Stimulated activated CD4-positive, alpha-beta T cell treated with anti-CD3 and anti-CD28 coated beads, Interleukin-4, amount 100 ng/mL, for 24 hours (primary cell): ENCODE measurements at regions not wholly inside any gene's neighbourhood (a gene's known extent, or its start where the extent isn't known, plus 50 kb on each side); places are given as distances from the start of the nearest gene placed in this dataset.
"Not testable (repeated sequence)": the region's sequence is repeated elsewhere in the genome, so short reads cannot be mapped to it uniquely, and the experiment has no call there.

Source experiments
- DNase-seq: peaks from one replicate; pipeline ENCODE4 v3.0.0-alpha.2; 2020

DNA sequence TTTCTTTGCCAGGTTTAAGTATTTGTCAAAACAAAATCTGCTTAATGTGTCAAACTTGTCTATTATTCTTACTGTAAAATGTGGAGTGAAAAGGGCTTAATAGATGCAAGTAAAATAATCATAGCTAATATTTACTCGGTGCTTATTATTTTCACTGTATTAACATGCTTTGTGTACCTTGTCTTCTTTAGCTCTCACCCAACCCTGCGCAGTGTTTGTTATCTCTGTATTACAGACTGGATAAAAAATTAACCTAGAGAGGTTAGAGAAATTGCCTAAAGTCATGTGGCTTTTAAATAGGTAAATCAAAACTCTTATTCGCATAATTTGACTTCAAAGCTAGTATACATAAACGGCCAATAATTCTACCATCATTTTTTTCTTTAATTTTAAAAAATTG lies 1864.8 kb downstream of the MAT2B start:
- DNase-seq: no peak

DNA sequence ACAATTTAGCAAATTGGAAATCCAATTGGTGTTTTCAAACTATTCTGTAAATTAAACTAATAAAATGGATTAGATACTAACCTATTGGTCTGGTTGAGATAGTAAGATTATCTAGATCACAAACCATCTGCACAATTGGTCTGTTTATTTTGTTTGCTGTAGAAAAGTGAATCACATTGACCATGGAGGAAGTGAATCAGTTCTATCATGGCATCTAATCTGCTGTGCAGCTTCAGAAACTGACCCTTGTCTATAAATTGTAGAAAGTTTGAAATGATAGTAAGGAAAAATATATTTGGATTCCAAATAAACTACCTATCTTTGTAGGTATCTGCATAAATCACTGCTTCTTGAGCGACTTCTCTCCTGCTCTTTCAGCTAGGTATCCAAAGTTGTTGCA lies 1865.4 kb downstream of the MAT2B start:
- no peak for DNase-seq

GRCh38 chr5:165375201-165375600 lies 1869.8 kb downstream of the MAT2B start:
- DNase-seq: no peak

- no peak for DNase-seq
These were observed 1888.4 kb downstream of the MAT2B start for GRCh38 chr5:165393839-165394238.

DNA sequence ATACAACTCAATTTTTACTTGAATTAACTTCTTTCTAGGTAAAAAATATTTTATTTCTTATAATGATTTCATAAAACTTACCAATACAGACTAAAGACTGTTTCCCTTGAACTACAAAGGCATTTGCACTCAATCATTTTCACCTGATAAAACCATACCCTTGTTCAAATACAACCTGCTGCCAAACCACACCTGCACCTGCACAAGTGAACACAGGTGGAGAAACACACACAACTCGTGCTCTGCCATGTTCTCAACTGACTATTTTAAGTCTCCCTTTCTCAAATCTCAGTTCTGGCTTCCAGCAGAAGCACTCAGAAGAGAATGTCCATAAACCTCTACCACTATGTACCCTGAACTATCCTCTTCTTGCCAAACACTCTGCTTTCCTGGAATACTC lies 1892.1 kb downstream of the MAT2B start:
- no peak for DNase-seq

GRCh38 chr5:165400086-165400485 lies 1894.7 kb downstream of the MAT2B start:
- DNase-seq: no peak

GRCh38 chr5:165404917-165405316 lies 1899.5 kb downstream of the MAT2B start:
- no peak for DNase-seq

DNA sequence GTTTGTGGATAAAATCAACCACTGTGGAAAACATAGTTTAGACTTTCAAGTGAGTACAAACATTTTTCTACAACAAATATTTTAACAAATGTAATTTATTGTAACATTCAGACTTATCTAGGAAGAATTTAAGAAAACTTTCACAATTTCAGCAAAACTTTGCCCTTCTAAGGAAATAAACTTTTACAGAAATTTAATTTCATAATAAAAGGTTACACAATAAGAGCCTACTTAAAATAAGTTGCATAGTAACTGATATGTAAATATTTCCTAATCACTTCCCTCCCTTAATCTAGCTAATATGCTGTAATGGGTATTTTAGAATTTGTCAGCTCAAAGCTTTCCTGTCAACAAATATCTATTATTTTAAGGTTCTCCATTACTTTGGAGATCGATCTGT lies 1899.9 kb downstream of the MAT2B start:
- DNase-seq: no peak

DNA sequence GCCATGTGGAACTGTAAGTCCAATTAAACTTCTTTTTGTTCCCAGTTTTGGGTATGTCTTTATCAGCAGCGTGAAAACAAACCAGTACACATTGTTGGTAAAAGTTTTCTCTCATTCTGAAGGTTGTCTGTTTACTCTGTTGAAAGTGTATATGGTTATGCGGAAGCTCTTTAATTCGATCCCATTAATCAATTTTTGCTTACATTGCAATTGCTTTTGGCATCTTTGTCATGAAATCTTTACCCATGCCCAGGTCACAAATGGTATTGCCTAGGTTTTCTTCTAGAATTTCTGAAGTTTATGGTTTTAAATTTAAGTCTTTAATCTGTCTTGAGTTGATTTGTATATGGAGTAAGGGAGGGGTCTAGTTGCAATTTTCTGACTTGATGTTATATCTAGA lies 1901.9 kb downstream of the MAT2B start:
- no peak for DNase-seq

GRCh38 chr5:165410476-165410875 lies 1905.1 kb downstream of the MAT2B start:
- DNase-seq: no peak

GRCh38 chr5:165411532-165411931 lies 1906.1 kb downstream of the MAT2B start:
- DNase-seq: not testable (repeated sequence)

DNA sequence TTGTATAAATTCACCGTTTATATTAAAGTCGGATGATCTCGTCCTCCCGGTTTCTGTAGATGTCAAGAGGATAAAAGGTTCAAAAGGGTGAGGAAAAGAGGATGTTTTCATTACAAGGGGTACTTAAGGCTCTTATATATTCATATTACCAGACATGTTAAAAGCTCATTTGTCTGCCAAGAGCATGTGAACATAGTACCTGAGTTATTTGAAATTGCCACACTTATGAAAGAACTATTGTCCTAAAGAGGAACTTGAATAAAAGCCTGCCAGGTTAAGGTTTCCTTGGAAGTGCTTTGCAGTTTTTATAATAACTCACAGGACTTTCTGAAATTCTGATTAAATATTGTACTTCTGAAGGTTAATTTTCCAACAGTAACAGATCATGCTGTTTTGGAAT lies 1915.1 kb downstream of the MAT2B start:
- no peak for DNase-seq

DNA sequence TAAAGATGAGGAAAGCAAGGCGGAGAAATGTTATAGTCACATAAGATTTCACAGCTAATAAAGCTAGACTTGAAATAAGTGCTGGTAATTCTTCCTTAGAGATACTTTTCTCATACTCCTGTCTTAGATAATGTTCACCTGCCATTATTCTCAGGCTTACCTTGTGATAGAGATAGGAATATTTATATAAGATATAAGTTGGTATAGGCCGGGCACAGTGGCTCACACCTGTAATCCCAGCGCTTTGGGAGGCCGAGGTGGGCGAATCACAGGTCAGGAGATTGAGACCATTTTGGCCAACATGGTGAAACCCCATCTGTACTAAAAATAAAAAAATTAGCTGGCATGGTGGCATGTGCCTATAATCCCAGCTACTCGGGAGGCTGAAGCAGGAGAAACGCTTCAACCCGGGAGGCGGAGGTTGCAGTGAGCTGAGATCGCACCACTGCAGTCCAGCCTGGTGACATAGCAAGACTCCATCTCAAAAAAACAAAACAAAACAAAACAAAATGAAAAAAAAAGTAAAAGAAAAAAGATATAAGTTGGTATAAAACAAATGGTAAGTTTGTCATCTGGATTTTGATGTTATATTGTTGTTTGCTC lies 1918.4 kb downstream of the MAT2B start:
- DNase-seq: no peak

DNA sequence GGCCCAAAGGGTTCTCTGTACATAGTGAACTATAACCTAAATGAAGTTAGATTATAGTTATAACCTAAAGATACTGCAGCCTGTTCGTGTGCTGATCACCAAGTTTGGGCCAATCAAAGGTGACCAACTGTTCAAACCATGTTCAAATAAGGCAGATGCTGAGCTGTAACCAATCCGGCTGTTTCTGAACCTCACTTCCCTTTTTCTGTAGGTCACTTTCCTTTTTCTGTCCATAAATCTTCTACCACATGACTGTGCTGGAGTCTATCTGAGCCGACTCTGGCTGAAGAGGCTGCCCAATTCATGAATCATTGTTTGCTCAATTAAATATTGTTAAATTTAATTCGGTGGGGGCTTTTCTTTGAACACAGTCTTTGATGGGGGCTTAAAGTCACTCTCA lies 1920.2 kb downstream of the MAT2B start:
- DNase-seq: no peak

- DNase-seq: no peak
These were observed 1943.3 kb downstream of the MAT2B start for GRCh38 chr5:165448753-165449152.

- DNase-seq: no peak
These were observed 1952.6 kb downstream of the MAT2B start for GRCh38 chr5:165457859-165458481.

- DNase-seq: no peak
These were observed 1953.8 kb downstream of the MAT2B start for GRCh38 chr5:165459232-165459631.

- DNase-seq: no peak
These were observed 1955.5 kb downstream of the MAT2B start for GRCh38 chr5:165460911-165461310.

DNA sequence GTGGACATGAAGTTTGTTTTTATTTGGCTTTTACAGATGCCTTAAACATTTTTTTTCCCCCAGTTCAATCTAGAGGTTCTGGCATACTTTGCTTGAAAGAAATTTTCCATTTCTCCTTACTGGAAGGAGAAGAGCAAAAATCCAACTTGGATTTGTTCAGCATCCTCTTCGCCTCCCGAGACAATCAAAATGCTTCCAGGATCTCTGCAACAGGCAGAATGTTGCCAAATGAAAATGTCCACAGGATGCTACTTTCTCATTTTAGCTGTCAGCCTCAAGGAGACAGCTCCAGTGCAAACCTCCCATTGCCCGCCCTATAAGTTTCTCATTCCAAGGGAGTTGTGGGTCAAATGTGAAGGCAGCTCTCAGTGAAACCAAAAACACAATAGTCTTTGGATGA lies 1972.1 kb downstream of the MAT2B start:
- no peak for DNase-seq

DNA sequence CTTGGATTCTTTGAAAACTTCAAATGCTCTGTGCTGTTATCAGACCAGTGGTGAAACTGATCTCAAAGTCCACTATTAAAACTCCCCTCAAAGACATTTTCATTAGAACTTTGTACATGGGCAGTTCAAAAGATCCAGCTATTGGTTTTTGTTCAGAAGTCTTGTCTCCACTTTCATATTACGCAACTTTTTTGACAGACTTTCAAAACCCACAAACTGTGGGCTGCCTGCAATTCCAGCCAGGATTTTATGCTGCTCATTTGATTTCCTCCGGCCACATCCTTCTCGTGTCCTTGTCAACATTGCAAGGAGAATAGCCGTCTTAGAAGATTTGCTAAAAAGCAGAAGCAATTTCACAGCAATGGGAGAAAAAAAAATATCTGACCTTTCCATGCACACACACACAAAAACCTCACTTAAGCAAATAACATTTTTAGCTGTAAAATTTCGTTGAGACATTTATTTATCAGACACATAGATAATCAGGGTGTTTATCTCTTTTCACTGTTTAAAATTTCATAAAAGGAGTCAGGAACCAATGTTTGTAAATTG lies 1990.5 kb downstream of the MAT2B start:
- no peak for DNase-seq

DNA sequence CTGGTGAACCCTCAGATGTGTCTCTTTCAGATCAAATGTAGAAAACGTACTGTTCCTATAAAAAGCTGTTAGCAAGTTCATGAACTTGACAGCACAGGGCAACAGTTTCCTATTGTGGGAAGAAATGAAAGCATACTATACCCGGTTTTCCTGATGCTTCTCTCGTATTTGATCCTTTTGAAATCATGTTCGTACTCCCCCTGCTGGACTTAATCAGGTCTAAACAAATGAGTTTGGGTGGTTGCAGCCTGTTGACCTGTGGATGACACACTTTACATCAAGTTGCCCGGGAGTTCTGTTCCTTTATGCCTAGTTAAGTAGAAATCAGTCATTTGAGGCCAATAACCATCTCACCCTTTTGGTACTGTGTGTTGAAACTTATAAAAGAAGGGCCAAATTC lies 1992.3 kb downstream of the MAT2B start:
- no peak for DNase-seq

DNA sequence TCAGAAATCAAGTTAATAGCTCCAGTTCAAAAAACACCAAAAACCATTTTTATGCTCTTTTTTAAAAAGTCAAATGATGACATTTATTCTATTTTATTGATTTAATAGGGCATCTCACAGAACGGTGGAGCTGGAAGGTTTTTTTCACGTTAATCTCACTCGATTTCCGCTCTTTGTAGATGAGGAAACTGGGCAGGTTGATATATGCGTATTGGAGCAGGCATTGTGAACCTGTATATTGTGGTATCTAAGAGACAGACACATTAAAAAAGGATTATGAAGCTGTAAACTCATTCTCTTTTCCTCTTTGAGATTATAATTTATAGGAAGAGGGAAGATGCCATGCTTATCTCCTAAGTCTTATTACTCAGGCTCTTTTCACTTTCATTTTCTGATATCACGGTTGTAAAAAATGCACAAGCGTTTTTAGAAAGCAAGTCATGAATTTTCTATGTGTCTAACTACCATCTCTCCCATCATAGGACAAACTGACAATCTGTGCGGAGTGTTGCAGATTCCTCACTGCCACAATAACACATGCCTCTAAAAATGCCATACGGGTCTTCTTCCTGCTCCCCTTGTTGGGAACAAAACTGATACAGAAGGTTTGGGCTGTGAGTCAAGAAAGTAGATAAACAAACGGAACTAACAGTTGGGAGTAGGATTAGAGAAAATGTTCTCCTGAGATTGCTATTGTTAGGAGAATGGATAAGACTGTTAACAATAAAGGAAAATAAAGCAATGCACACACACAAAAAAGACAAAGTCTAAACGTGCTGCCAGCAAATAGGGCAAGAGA lies 1997.7 kb downstream of the MAT2B start:
- DNase-seq: no peak

GRCh38 chr5:165504674-165505073 lies 1999.3 kb downstream of the MAT2B start:
- DNase-seq: no peak

DNA sequence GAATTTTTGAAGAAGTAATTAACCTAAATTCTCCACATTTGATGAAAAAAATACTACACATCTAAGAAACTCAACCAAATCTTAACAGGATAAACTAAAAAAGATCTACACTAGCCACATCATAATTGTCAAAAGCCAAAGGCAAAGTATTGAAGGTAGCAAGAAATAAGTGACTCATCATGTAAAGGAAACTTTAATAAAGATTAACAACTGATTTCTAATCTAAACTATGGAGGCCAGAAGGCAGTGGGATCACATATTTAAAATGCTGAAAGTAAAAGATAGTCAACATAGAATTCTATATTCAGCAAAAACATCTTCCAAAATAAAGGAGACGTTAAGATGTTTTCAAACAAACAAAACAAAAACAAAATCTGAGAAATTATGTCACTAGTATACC lies 2002.9 kb downstream of the MAT2B start:
- DNase-seq: no peak
